Thoracic aorta (tissue), 2 donors: ENCODE measurements at regions not wholly inside any gene's neighbourhood (a gene's known extent, or its start where the extent isn't known, plus 50 kb on each side); places are given as distances from the start of the nearest gene placed in this dataset.

Experiments
- ATAC-seq: fragments of 150-250 bp; one replicate; pipeline ENCODE4 v1.8.0; 2017; ENCODE audit warnings: low read depth; ENCODE audit not compliant: insufficient number of reproducible peaks, low FRiP score
- DNase-seq: peaks from one replicate; pipeline ENCODE4 v3.0.0-alpha.2; 2020; ENCODE audit warnings: low spot score
- H3K27ac ChIP-seq, 2 donors: fragments of 200-600 bp; sonication (generic); 1 replicate in 1 of 2; 2 replicates in 1 of 2; pipeline ENCODE4 v1.5.1; 2016; ENCODE audit warnings: mild to moderate bottlenecking in 2 of 2, moderate library complexity in 2 of 2
- H3K27me3 ChIP-seq: fragments of 200-600 bp; sonication (generic); replicated peaks from 2 replicates; pipeline ENCODE4 v1.6.0; 2016; ENCODE audit warnings: mild to moderate bottlenecking; ENCODE audit not compliant: insufficient read depth
- H3K36me3 ChIP-seq: fragments of 200-600 bp; sonication (generic); one replicate; pipeline ENCODE4 v1.5.1; 2016
- H3K4me1 ChIP-seq, 2 donors: fragments of 200-600 bp; sonication (generic); 1 replicate in 1 of 2; 2 replicates in 1 of 2; pipeline versions ENCODE4 v1.5.1 to v1.6.0; 2016; ENCODE audit warnings: low read depth in 2 of 2, mild to moderate bottlenecking in 1 of 2; ENCODE audit not compliant: control insufficient read depth in 1 of 2
- H3K4me3 ChIP-seq: fragments of 200-600 bp; sonication (generic); 2 replicates; pipeline ENCODE4 v1.5.1; 2016; ENCODE audit warnings: mild to moderate bottlenecking
- H3K9me3 ChIP-seq: fragments of 200-600 bp; sonication (generic); 2 replicates; pipeline ENCODE4 v1.5.1; 2016
- TF ChIP-seq, protein P1 (sequence below): fragments of 200-600 bp; sonication (generic); IDR thresholded peaks from one replicate; pipeline ENCODE4 v1.5.1; 2019; ENCODE audit warnings: antibody characterized with exemption

DNA sequence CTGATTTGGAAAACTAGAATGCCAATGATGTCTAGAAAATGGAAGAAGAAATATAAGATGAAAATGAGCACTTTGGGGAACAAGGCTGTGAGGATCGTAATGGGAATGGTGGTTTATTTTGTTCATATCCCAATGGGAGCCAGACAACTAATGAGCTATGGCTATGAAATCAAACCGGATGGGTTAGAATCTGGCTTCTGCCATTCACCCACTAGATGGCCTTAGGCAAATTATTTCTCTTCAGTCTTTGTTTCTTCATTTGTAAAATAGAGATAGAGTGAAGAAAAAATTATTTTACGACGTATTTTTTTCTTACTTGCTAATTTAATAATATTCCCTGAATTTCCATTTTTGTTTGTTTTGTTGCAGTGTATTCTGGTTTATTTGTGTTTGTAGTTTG is 572.1 kb upstream of the IGFBP3 start:
- Histone ChIP-seq H3K36me3 (no peaks in the 10 kb centered on the region), H3K4me3 (no peak overlapping the region)
- no peak for ATAC-seq

DNA sequence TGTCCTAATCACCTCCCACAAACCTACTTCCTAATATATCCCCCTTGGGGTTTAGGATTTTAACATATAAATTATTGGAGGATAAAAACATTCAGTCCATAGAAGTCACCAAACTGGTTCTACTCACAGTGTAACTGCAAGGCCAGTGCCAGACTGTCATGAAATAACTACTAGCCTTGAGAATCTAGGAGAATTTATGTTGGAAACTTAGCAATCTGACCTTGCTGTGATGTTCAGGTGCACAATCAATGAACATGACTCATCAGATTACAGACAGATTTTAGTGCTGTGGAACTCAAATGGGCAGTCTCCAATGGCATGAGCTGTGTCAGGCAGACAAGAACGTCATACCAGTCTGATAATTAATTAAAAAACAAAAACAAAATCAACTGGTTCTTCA is 571.4 kb upstream of the IGFBP3 start:
- TF ChIP-seq, protein P1, sequence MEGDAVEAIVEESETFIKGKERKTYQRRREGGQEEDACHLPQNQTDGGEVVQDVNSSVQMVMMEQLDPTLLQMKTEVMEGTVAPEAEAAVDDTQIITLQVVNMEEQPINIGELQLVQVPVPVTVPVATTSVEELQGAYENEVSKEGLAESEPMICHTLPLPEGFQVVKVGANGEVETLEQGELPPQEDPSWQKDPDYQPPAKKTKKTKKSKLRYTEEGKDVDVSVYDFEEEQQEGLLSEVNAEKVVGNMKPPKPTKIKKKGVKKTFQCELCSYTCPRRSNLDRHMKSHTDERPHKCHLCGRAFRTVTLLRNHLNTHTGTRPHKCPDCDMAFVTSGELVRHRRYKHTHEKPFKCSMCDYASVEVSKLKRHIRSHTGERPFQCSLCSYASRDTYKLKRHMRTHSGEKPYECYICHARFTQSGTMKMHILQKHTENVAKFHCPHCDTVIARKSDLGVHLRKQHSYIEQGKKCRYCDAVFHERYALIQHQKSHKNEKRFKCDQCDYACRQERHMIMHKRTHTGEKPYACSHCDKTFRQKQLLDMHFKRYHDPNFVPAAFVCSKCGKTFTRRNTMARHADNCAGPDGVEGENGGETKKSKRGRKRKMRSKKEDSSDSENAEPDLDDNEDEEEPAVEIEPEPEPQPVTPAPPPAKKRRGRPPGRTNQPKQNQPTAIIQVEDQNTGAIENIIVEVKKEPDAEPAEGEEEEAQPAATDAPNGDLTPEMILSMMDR, result no peak
- H3K4me1 ChIP-seq, result peaks cover 0 to 8% of the 10 kb centered on the region in 2 donors
- H3K9me3 ChIP-seq, result no peaks in the 10 kb centered on the region
- H3K36me3 ChIP-seq, result no peaks in the 10 kb centered on the region
- H3K4me3 ChIP-seq, result no peak overlapping the region
- DNase-seq (no peak), ATAC-seq (no peak)
- no peak overlapping the region for H3K27ac ChIP-seq
- H3K27me3 ChIP-seq, result no peaks in the 10 kb centered on the region

More for the DNA sequence above, 572.1 kb upstream of the IGFBP3 start:
- TF ChIP-seq, protein P1, result no peak
- Histone ChIP-seq H3K27me3 (no peaks in the 10 kb centered on the region), H3K4me1 (peaks cover 0 to 8% of the 10 kb centered on the region in 2 donors), H3K27ac (no peak overlapping the region), H3K9me3 (no peaks in the 10 kb centered on the region)
- no peak for DNase-seq

DNA sequence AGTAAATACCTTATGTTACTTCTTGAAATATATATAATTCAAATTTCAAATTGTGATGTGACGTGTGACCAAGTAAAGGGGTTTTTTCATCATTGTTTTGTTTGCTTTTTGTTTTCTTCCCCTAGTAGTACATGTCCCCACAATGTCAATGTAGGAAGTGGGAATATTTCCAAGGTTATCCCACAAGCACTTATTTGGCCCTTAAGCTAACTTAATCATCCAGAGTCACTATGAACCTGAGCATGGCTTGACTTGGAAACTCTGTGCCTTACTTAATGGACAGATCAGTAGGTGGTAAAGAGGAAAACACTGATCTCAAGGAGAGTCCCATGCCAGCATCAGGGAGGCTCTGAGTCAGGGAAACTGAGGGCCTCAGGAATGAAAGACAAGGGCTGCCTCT is 569.3 kb upstream of the IGFBP3 start:
- no peak for DNase-seq
- Histone ChIP-seq H3K4me1 (peaks cover 0 to 17% of the 10 kb centered on the region in 2 donors), H3K9me3 (no peaks in the 10 kb centered on the region), H3K36me3 (no peaks in the 10 kb centered on the region), H3K27me3 (no peaks in the 10 kb centered on the region), H3K27ac (no peak overlapping the region), H3K4me3 (no peak overlapping the region)
- no peak for ATAC-seq
- TF ChIP-seq, protein P1, result no peak

DNA sequence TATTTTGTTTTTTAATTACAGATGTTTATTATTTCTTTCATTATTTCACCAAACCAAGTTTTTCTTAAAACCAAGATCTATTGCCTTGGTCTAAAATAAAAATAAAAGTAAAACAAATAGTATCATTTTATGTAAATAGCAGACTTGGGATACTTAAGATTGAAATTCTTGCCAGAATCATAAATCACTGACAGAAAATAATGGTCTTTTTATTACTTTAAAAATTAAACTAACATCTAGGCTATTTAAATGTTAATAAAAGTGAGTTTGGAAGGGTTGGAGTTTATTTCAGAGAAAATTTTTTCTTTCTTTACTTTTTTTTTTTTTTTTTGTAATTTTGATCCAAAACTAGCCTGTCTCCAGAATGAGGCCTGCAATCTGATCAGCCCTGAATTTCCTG is 568.0 kb upstream of the IGFBP3 start:
- no peak overlapping the region for H3K27ac ChIP-seq
- no peaks in the 10 kb centered on the region for H3K9me3 ChIP-seq
- H3K4me3 ChIP-seq, result no peak overlapping the region
- DNase-seq, result no peak
- TF ChIP-seq, protein P1, result no peak
- no peaks in the 10 kb centered on the region for H3K27me3 ChIP-seq
- peaks cover 0 to 17% of the 10 kb centered on the region in 2 donors for H3K4me1 ChIP-seq
- no peaks in the 10 kb centered on the region for H3K36me3 ChIP-seq
- no peak for ATAC-seq

DNA sequence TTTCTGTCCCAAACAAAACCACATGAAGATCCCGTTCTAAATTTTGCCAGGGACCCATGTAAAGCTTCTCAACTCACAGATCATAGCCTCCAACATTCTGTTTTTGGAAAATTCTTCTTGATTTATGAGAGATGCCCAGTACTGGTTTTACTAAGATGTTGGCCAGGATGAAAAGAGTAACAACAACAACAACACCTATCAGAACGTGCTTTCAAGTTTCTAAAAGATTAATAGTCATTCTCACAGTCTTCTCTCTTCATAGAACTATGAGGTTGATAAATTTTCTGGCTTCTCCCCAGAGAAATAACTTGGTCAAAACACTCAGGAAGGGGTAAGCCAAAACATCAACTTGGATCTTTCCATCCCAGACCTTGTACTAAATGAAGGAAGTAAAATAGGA is 567.5 kb upstream of the IGFBP3 start:
- Histone ChIP-seq H3K27ac (no peak overlapping the region), H3K27me3 (no peaks in the 10 kb centered on the region), H3K9me3 (no peaks in the 10 kb centered on the region), H3K36me3 (no peaks in the 10 kb centered on the region), H3K4me3 (no peak overlapping the region), H3K4me1 (peaks cover 0 to 17% of the 10 kb centered on the region in 2 donors)
- ATAC-seq (no peak), DNase-seq (no peak)
- TF ChIP-seq, protein P1, result no peak
